HCT116 (cell line): ENCODE measurements at regions not wholly inside any gene's neighbourhood (a gene's known extent, or its start where the extent isn't known, plus 50 kb on each side); places are given as distances from the start of the nearest gene placed in this dataset.

Source experiments
- ATAC-seq: fragments of 200-7000 bp; cut with Tn5 transposase; 2 replicates; pipeline ENCODE4 v1.9.1; 2020; ENCODE audit warnings: mild to moderate bottlenecking, moderate library complexity
- BruUV-seq: library from RNA; stranded (reverse); fragments of 400-500 nt; replicated peaks from 2 replicates; lab custom pipeline; 2021; lab: Mats Ljungman, UMichigan
- CTCF ChIA-PET: fragments of 300-600 bp; sonication (Branson Sonifier 250); formaldehyde crosslinking; loops from one replicate; lab custom pipeline; 2021; ENCODE audit warnings: antibody characterized with exemption; lab: Charles Lee
- POLR2A ChIA-PET: fragments of 300-600, 350-600 bp; sonication (Branson Sonifier 250); formaldehyde crosslinking; loops from one replicate; lab custom pipeline; 2021; ENCODE audit warnings: antibody characterized with exemption; lab: Charles Lee
- RAD21 ChIA-PET, 2 experiments: fragments of 300-600 bp; sonication (Branson Sonifier 250); formaldehyde crosslinking; loops; one replicate each; lab custom pipeline; 2023; ENCODE audit warnings: low total read pairs in 2 of 2; ENCODE audit not compliant: uncharacterized antibody in 2 of 2, unreplicated experiment in 2 of 2, low non-redundant PET in 1 of 2; lab: Charles Lee
- DNase-seq: peaks from one replicate; pipeline ENCODE4 v3.0.0-alpha.2; 2010; ENCODE audit warnings: low read depth, low spot score
- H2AFZ ChIP-seq: fragments of 200-600 bp; shearing (Covaris generic), sonication (generic); 2 replicates; pipeline ENCODE4 v1.6.1; 2017; ENCODE audit warnings: low read depth, mixed run types, mixed read lengths, antibody characterized with exemption, low read length; ENCODE audit not compliant: poor library complexity, severe bottlenecking
- H3K27ac ChIP-seq: 2 replicates; pipeline ENCODE4 v1.5.1; 2012; ENCODE audit warnings: low read depth, low read length
- H3K27me3 ChIP-seq: fragments of 200-600 bp; sonication (generic); 2 replicates; pipeline ENCODE4 v1.6.1; 2016; ENCODE audit warnings: mixed run types, low read length, mixed read lengths; ENCODE audit not compliant: insufficient read depth
- H3K36me3 ChIP-seq, 2 experiments: fragments of 200-500 bp in 1 of 2; fragments of 200-600 bp in 1 of 2; sonication (Bioruptor generic) in 1 of 2; sonication (generic) in 1 of 2; 2 replicates each; pipeline versions ENCODE4 v1.5.1 to v1.6.1; 2014 to 2016; ENCODE audit warnings: low read length in 2 of 2, inconsistent platforms in 1 of 2, mixed read lengths in 1 of 2, mixed run types in 1 of 2; ENCODE audit not compliant: insufficient read depth in 2 of 2, control insufficient read depth in 1 of 2
- H3K4me1 ChIP-seq, 2 experiments: fragments of 200-600 bp in 1 of 2; sonication (generic) in 1 of 2; 2 replicates each; pipeline versions ENCODE4 v1.5.1 to v1.6.1; 2012 to 2017; ENCODE audit warnings: low read length in 2 of 2, inconsistent platforms in 1 of 2, mild to moderate bottlenecking in 1 of 2, mixed read lengths in 1 of 2, mixed run types in 1 of 2, moderate library complexity in 1 of 2; ENCODE audit not compliant: insufficient read depth in 2 of 2, control insufficient read depth in 1 of 2
- H3K4me2 ChIP-seq: fragments of 200-600 bp; sonication (generic); 2 replicates; pipeline ENCODE4 v1.6.1; 2017; ENCODE audit warnings: mixed run types, low read length, mixed read lengths
- H3K4me3 ChIP-seq, 2 experiments: fragments of 200-600 bp in 1 of 2; sonication (generic) in 1 of 2; replicated peaks in 1 of 2; 2 replicates each; pipeline ENCODE4 v1.5.1; 2011 to 2016; ENCODE audit warnings: low read length in 2 of 2, control low read depth in 1 of 2, low read depth in 1 of 2, mild to moderate bottlenecking in 1 of 2, mixed read lengths in 1 of 2, mixed run types in 1 of 2
- H3K79me2 ChIP-seq: fragments of 200-600 bp; sonication (generic); 2 replicates; pipeline ENCODE4 v1.6.1; 2017; ENCODE audit warnings: mild to moderate bottlenecking, mixed run types, low read length, moderate library complexity, mixed read lengths; ENCODE audit not compliant: insufficient read depth
- H3K9ac ChIP-seq: fragments of 200-600 bp; sonication (generic); 2 replicates; pipeline ENCODE4 v1.6.1; 2016; ENCODE audit warnings: low read length, mixed read lengths
- H3K9me2 ChIP-seq: fragments of 200-600 bp; sonication (generic), shearing (Covaris generic); 2 replicates; pipeline ENCODE4 v1.6.1; 2017; ENCODE audit warnings: mixed run types, mild to moderate bottlenecking, moderate library complexity; ENCODE audit not compliant: insufficient read depth
- H3K9me3 ChIP-seq, 2 experiments: fragments of 200-500 bp in 1 of 2; fragments of 200-600 bp in 1 of 2; sonication (Bioruptor generic) in 1 of 2; sonication (generic) in 1 of 2; 2 replicates each; pipeline ENCODE4 v1.6.1; 2014 to 2017; ENCODE audit warnings: low read length in 2 of 2, mixed read lengths in 2 of 2, inconsistent platforms in 1 of 2, low read depth in 1 of 2, mild to moderate bottlenecking in 1 of 2, mixed run types in 1 of 2, moderate library complexity in 1 of 2; ENCODE audit not compliant: control insufficient read depth in 1 of 2, insufficient read depth in 1 of 2
- H4K20me1 ChIP-seq: fragments of 200-600 bp; sonication (generic), shearing (Covaris generic); 2 replicates; pipeline ENCODE4 v1.6.1; 2017; ENCODE audit warnings: mixed run types, mild to moderate bottlenecking, moderate library complexity; ENCODE audit not compliant: insufficient read depth
- ATF3 ChIP-seq: IDR thresholded peaks from 2 replicates; pipeline ENCODE4 v1.6.1; 2012
- CBX3 ChIP-seq: IDR thresholded peaks from 2 replicates; pipeline ENCODE4 v1.6.1; 2012; ENCODE audit warnings: low read depth
- CEBPB ChIP-seq: IDR thresholded peaks from 2 replicates; pipeline ENCODE4 v1.6.1; 2012; ENCODE audit warnings: low read depth
- EGR1 ChIP-seq: IDR thresholded peaks from 2 replicates; pipeline ENCODE4 v1.6.1; 2012; ENCODE audit warnings: low read depth
- ELF1 ChIP-seq: IDR thresholded peaks from 2 replicates; pipeline ENCODE4 v1.6.1; 2012; ENCODE audit warnings: low read depth, borderline replicate concordance
- EZH2phosphoT487 ChIP-seq: fragments of 200-600 bp; IDR thresholded peaks from 2 replicates; pipeline ENCODE4 v1.6.1; 2018; ENCODE audit warnings: antibody characterized with exemption, borderline replicate concordance
- MAX ChIP-seq: IDR thresholded peaks from 2 replicates; pipeline ENCODE4 v1.6.1; 2012
- POLR2A ChIP-seq: IDR thresholded peaks from 2 replicates; pipeline ENCODE4 v1.7.0; 2011; ENCODE audit warnings: borderline replicate concordance; ENCODE audit not compliant: insufficient read depth, insufficient read length; ENCODE audit errors: extremely low read depth
- POLR2AphosphoS5 ChIP-seq: IDR thresholded peaks from 2 replicates; pipeline ENCODE4 v1.6.1; 2011; ENCODE audit warnings: mild to moderate bottlenecking, low read depth, low read length, moderate library complexity
- RAD21 ChIP-seq: IDR thresholded peaks from 2 replicates; pipeline ENCODE4 v1.6.1; 2012; ENCODE audit warnings: low read depth, mild to moderate bottlenecking
- SIN3A ChIP-seq: IDR thresholded peaks from 2 replicates; pipeline ENCODE4 v1.6.1; 2012; ENCODE audit warnings: low read depth
- SP1 ChIP-seq: IDR thresholded peaks from 2 replicates; pipeline ENCODE4 v1.6.1; 2012; ENCODE audit warnings: low read depth
- SRF ChIP-seq: IDR thresholded peaks from 2 replicates; pipeline ENCODE4 v1.6.1; 2012; ENCODE audit warnings: low read depth
- TCF7L2 ChIP-seq: IDR thresholded peaks from 2 replicates; pipeline ENCODE4 v1.7.0; 2011; ENCODE audit warnings: borderline replicate concordance, inconsistent platforms; ENCODE audit not compliant: insufficient read depth, insufficient read length; ENCODE audit errors: extremely low read depth
- YY1 ChIP-seq: IDR thresholded peaks from 2 replicates; pipeline ENCODE4 v1.6.1; 2011; ENCODE audit warnings: low read length, low read depth, moderate library complexity, mild to moderate bottlenecking; ENCODE audit not compliant: insufficient replicate concordance; ENCODE audit errors: extremely low read depth
- ZNF274 ChIP-seq: fragments of 200-500 bp; sonication (Bioruptor generic); IDR thresholded peaks from 2 replicates; pipeline ENCODE4 v1.6.1; 2014; ENCODE audit warnings: mild to moderate bottlenecking, low read depth, low read length, inconsistent platforms
- intact Hi-C: fragments of 100-400 bp; cut with micrococcal nuclease; formaldehyde crosslinking; loops from 2 replicates; pipeline ENCODE4 v1.10.0; 2022
- TF ChIP-seq, protein P1 (sequence below), 3 experiments: fragments of 200-600 bp in 1 of 3; sonication (generic) in 1 of 3; IDR thresholded peaks in 2 of 3; conservative IDR thresholded peaks in 1 of 3; 2 replicates each; pipeline ENCODE4 v1.5.1; 2012 to 2017; ENCODE audit warnings: low read depth in 2 of 3, low read length in 2 of 3, antibody characterized with exemption in 1 of 3, borderline replicate concordance in 1 of 3, control low read depth in 1 of 3, mild to moderate bottlenecking in 1 of 3, mixed read lengths in 1 of 3, mixed run types in 1 of 3, moderate library complexity in 1 of 3; ENCODE audit not compliant: insufficient read depth in 1 of 3

- BruUV-seq = no TSS peak
- Histone ChIP-seq H3K4me1 (no peaks in the 10 kb centered on the region), H4K20me1 (no peaks in the 10 kb centered on the region), H3K4me2 (no peak overlapping the region), H3K27me3 (no peaks in the 10 kb centered on the region), H3K27ac (no peak overlapping the region), H2AFZ (no peak overlapping the region), H3K79me2 (no peaks in the 10 kb centered on the region), H3K9ac (no peak overlapping the region), H3K4me3 (no peak overlapping the region), H3K36me3 (no peaks in the 10 kb centered on the region), H3K9me3 (no peaks in the 10 kb centered on the region), H3K9me2 (no peaks in the 10 kb centered on the region)
- ATAC-seq (no peak), DNase-seq (no peak)
- ChIA-PET RAD21 (no interaction called here), POLR2A (no interaction called here), CTCF (no interaction called here)
- intact Hi-C loops = no loop called here
- no peak for TF ChIP-seq TCF7L2
- no peak for TF ChIP-seq ELF1
- TF ChIP-seq CEBPB = no peak
- no peak for TF ChIP-seq SP1
- no peak for TF ChIP-seq MAX
- no peak for TF ChIP-seq SIN3A
- TF ChIP-seq, protein P1, sequence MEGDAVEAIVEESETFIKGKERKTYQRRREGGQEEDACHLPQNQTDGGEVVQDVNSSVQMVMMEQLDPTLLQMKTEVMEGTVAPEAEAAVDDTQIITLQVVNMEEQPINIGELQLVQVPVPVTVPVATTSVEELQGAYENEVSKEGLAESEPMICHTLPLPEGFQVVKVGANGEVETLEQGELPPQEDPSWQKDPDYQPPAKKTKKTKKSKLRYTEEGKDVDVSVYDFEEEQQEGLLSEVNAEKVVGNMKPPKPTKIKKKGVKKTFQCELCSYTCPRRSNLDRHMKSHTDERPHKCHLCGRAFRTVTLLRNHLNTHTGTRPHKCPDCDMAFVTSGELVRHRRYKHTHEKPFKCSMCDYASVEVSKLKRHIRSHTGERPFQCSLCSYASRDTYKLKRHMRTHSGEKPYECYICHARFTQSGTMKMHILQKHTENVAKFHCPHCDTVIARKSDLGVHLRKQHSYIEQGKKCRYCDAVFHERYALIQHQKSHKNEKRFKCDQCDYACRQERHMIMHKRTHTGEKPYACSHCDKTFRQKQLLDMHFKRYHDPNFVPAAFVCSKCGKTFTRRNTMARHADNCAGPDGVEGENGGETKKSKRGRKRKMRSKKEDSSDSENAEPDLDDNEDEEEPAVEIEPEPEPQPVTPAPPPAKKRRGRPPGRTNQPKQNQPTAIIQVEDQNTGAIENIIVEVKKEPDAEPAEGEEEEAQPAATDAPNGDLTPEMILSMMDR (IDR thresholded peaks at IDR 0.05 in 2 of 3, conservative IDR thresholded peaks at IDR 0.05 in 1 of 3; ENCODE audit: borderline replicate concordance in 1 of 3, insufficient read depth in 1 of 3, low read depth in 2 of 3, low read length in 2 of 3) = no peak
- no peak for TF ChIP-seq POLR2A
- no peak for TF ChIP-seq ZNF274
- no peak for TF ChIP-seq CBX3
- TF ChIP-seq EGR1 = no peak
- TF ChIP-seq ATF3 = no peak
- TF ChIP-seq POLR2AphosphoS5 = no peak
- no peak for TF ChIP-seq YY1
- TF ChIP-seq EZH2phosphoT487 = no peak
- TF ChIP-seq SRF = no peak
- no peak for TF ChIP-seq RAD21
Observed at GRCh38 chr5:175159956-175160355, 284.0 kb downstream of the DRD1 start.
